H1 (cell line): ENCODE measurements at regions not wholly inside any gene's neighbourhood (a gene's known extent, or its start where the extent isn't known, plus 50 kb on each side); places are given as distances from the start of the nearest gene placed in this dataset.

Experiments
- CTCF ChIA-PET: fragments of 300-600 bp; sonication (Branson Sonifier 250); formaldehyde crosslinking; loops from one replicate; lab custom pipeline; 2021; ENCODE audit not compliant: partially characterized antibody; lab: Charles Lee
- POLR2A ChIA-PET: fragments of 300-600 bp; sonication (Branson Sonifier 250); formaldehyde crosslinking; loops from one replicate; lab custom pipeline; 2021; ENCODE audit warnings: inconsistent platforms; ENCODE audit not compliant: partially characterized antibody; lab: Charles Lee
- DNase-seq, 2 experiments: peaks; one replicate each; pipeline versions ENCODE4 v3.0.0 to v3.0.0-alpha.2; 2010 to 2022; ENCODE audit warnings: low spot score in 2 of 2, low read depth in 1 of 2, mixed read lengths in 1 of 2
- FAIRE-seq: peaks from 2 replicates; lab custom pipeline; 2011; peaks lifted over from hg19 to GRCh38; lab: Jason Lieb, UNC
- H2AFZ ChIP-seq: 2 replicates; pipeline ENCODE4 v1.8.1; 2012; ENCODE audit warnings: low read length, inconsistent platforms
- H2AK5ac ChIP-seq: 2 replicates; pipeline ENCODE4 v1.6.1; 2013; ENCODE audit warnings: low read depth, low read length
- H2BK120ac ChIP-seq: replicated peaks from 2 replicates; pipeline ENCODE3; 2013; ENCODE audit warnings: low read depth, low read length, inconsistent platforms
- H2BK12ac ChIP-seq: 2 replicates; pipeline ENCODE4 v1.6.1; 2013; ENCODE audit warnings: low read depth, low read length
- H2BK15ac ChIP-seq: 2 replicates; pipeline ENCODE4 v1.6.1; 2013; ENCODE audit warnings: low read length
- H2BK20ac ChIP-seq: 2 replicates; pipeline ENCODE4 v1.6.1; 2013; ENCODE audit warnings: low read length
- H2BK5ac ChIP-seq: 2 replicates; pipeline ENCODE4 v1.6.1; 2013; ENCODE audit warnings: low read depth, low read length
- H3K14ac ChIP-seq: 2 replicates; pipeline ENCODE4 v1.6.1; 2013; ENCODE audit warnings: inconsistent platforms; ENCODE audit not compliant: insufficient read length
- H3K18ac ChIP-seq: 2 replicates; pipeline ENCODE4 v1.6.1; 2013; ENCODE audit warnings: low read length; ENCODE audit errors: extremely low read depth
- H3K23ac ChIP-seq: 2 replicates; pipeline ENCODE4 v1.6.1; 2013; ENCODE audit warnings: inconsistent platforms; ENCODE audit not compliant: insufficient read length
- H3K23me2 ChIP-seq: 2 replicates; pipeline ENCODE4 v1.6.1; 2013; ENCODE audit warnings: low read depth, low read length
- H3K27ac ChIP-seq: 2 replicates; pipeline ENCODE4 v1.6.1; 2011; ENCODE audit warnings: low read depth, low read length, inconsistent platforms
- H3K27me3 ChIP-seq, 4 experiments: replicated peaks in 1 of 4; 1 replicate in 1 of 4; 2 replicates in 3 of 4; pipeline versions ENCODE4 v1.6.1 to v1.8.1; 2011 to 2013; ENCODE audit warnings: low read length in 3 of 4, mild to moderate bottlenecking in 3 of 4, inconsistent platforms in 2 of 4, mixed read lengths in 2 of 4, moderate library complexity in 1 of 4; ENCODE audit not compliant: control insufficient read depth in 3 of 4, insufficient read depth in 3 of 4; ENCODE audit errors: extremely low read depth in 1 of 4
- H3K36me3 ChIP-seq, 4 experiments: 2 replicates each; pipeline versions ENCODE4 v1.6.1 to v1.8.1; 2011 to 2013; ENCODE audit warnings: mild to moderate bottlenecking in 4 of 4, low read length in 3 of 4, moderate library complexity in 2 of 4, control low read depth in 1 of 4, inconsistent platforms in 1 of 4; ENCODE audit not compliant: insufficient read depth in 4 of 4, control insufficient read depth in 2 of 4
- H3K4ac ChIP-seq: replicated peaks from 2 replicates; pipeline ENCODE3; 2013; ENCODE audit warnings: low read length, low read depth, mixed read lengths, inconsistent platforms; ENCODE audit not compliant: insufficient read length
- H3K4me1 ChIP-seq, 4 experiments: replicated peaks in 1 of 4; 1 replicate in 1 of 4; 2 replicates in 3 of 4; pipeline versions ENCODE4 v1.6.1 to v1.8.1; 2011 to 2013; ENCODE audit warnings: low read length in 3 of 4, inconsistent platforms in 2 of 4, mixed read lengths in 1 of 4; ENCODE audit not compliant: insufficient read depth in 4 of 4, control insufficient read depth in 3 of 4
- H3K4me2 ChIP-seq, 2 experiments: 2 replicates each; pipeline versions ENCODE4 v1.6.1 to v1.8.1; 2011 to 2013; ENCODE audit warnings: low read depth in 2 of 2, low read length in 2 of 2, control low read depth in 1 of 2, inconsistent platforms in 1 of 2, mild to moderate bottlenecking in 1 of 2; ENCODE audit not compliant: insufficient read depth in 1 of 2
- H3K4me3 ChIP-seq, 4 experiments: fragments of 200-600, 300-600 bp in 1 of 4; sonication (generic), shearing (Covaris generic), sonication (Bioruptor Twin) in 1 of 4; 2 replicates each; pipeline versions ENCODE4 v1.5.1 to v1.8.1; 2011 to 2016; ENCODE audit warnings: low read length in 4 of 4, low read depth in 3 of 4, control low read depth in 2 of 4, inconsistent platforms in 2 of 4, mild to moderate bottlenecking in 2 of 4, mixed read lengths in 1 of 4, moderate library complexity in 1 of 4; ENCODE audit not compliant: insufficient read depth in 2 of 4; ENCODE audit errors: extremely low read depth in 1 of 4
- H3K56ac ChIP-seq: replicated peaks from 2 replicates; pipeline ENCODE3; 2013; ENCODE audit warnings: low read depth, mild to moderate bottlenecking, mixed read lengths, low read length, inconsistent platforms; ENCODE audit not compliant: insufficient read length
- H3K79me1 ChIP-seq: 2 replicates; pipeline ENCODE4 v1.6.1; 2013; ENCODE audit warnings: low read depth, low read length, control low read depth
- H3K79me2 ChIP-seq, 2 experiments: 2 replicates each; pipeline versions ENCODE4 v1.6.1 to v1.8.1; 2012 to 2013; ENCODE audit warnings: low read length in 2 of 2, mild to moderate bottlenecking in 2 of 2, inconsistent platforms in 1 of 2; ENCODE audit not compliant: insufficient read depth in 2 of 2, control insufficient read depth in 1 of 2
- H3K9ac ChIP-seq, 4 experiments: replicated peaks in 1 of 4; 1 replicate in 1 of 4; 2 replicates in 3 of 4; pipeline versions ENCODE4 v1.6.1 to v1.8.1; 2011 to 2013; ENCODE audit warnings: low read depth in 3 of 4, low read length in 3 of 4, control low read depth in 2 of 4, mild to moderate bottlenecking in 2 of 4, moderate library complexity in 2 of 4, inconsistent platforms in 1 of 4; ENCODE audit errors: extremely low read depth in 1 of 4
- H3K9me3 ChIP-seq, 2 experiments: 2 replicates each; pipeline versions ENCODE4 v1.6.1 to v1.8.1; 2012 to 2013; ENCODE audit warnings: mild to moderate bottlenecking in 2 of 2, moderate library complexity in 2 of 2, control low read depth in 1 of 2, inconsistent platforms in 1 of 2, low read depth in 1 of 2, low read length in 1 of 2, mixed read lengths in 1 of 2; ENCODE audit not compliant: insufficient read depth in 2 of 2
- H4K20me1 ChIP-seq, 2 experiments: replicated peaks in 1 of 2; 2 replicates each; pipeline versions ENCODE3 to v1.8.1; 2011 to 2013; ENCODE audit warnings: inconsistent platforms in 2 of 2, low read length in 2 of 2, mild to moderate bottlenecking in 1 of 2; ENCODE audit not compliant: insufficient read depth in 2 of 2, control insufficient read depth in 1 of 2
- H4K5ac ChIP-seq: 2 replicates; pipeline ENCODE4 v1.6.1; 2013; ENCODE audit warnings: low read length, low read depth, mixed read lengths, inconsistent platforms; ENCODE audit not compliant: insufficient read length
- H4K8ac ChIP-seq: 2 replicates; pipeline ENCODE4 v1.8.0; 2013; ENCODE audit warnings: mild to moderate bottlenecking, moderate library complexity, low read length, inconsistent platforms; ENCODE audit not compliant: insufficient read depth; ENCODE audit errors: extremely low read depth
- H4K91ac ChIP-seq: replicated peaks from 2 replicates; pipeline ENCODE3; 2013; ENCODE audit warnings: low read length, mixed read lengths, inconsistent platforms; ENCODE audit not compliant: insufficient read length
- ASH2L ChIP-seq: fragments of 200-600, 300-600 bp; sonication (generic); IDR thresholded peaks from one replicate; pipeline ENCODE4 v1.7.1; 2017; ENCODE audit warnings: low read length
- CBX8 ChIP-seq: fragments of 300-800, 300-1000 bp; sonication (generic); IDR thresholded peaks from 2 replicates; pipeline ENCODE4 v1.7.1; 2016; ENCODE audit warnings: low read depth, low read length, borderline replicate concordance
- CEBPB ChIP-seq: IDR thresholded peaks from 2 replicates; pipeline ENCODE4 v1.6.1; 2012; ENCODE audit warnings: low read depth, low read length
- EP300 ChIP-seq, 2 experiments: IDR thresholded peaks; 1 replicate in 1 of 2; 2 replicates in 1 of 2; pipeline ENCODE4 v1.6.1; 2011 to 2012; ENCODE audit warnings: low read depth in 2 of 2, low read length in 2 of 2, mild to moderate bottlenecking in 2 of 2, borderline replicate concordance in 1 of 2, inconsistent platforms in 1 of 2, moderate library complexity in 1 of 2
- GABPA ChIP-seq: IDR thresholded peaks from 2 replicates; pipeline ENCODE4 v1.6.1; 2011; ENCODE audit warnings: mild to moderate bottlenecking, low read length, moderate library complexity, borderline replicate concordance; ENCODE audit not compliant: insufficient read depth
- GTF2F1 ChIP-seq: IDR thresholded peaks from 2 replicates; pipeline ENCODE4 v1.6.1; 2012; ENCODE audit warnings: low read depth, low read length, improper control_type of control experiment, borderline replicate concordance
- KDM4A ChIP-seq: IDR thresholded peaks from one replicate; pipeline ENCODE4 v1.7.1; 2012; ENCODE audit warnings: low read depth, mild to moderate bottlenecking, moderate library complexity, low read length, inconsistent platforms; ENCODE audit not compliant: severe bottlenecking
- POLR2A ChIP-seq, 2 experiments: IDR thresholded peaks; 1 replicate in 1 of 2; 2 replicates in 1 of 2; pipeline ENCODE4 v1.6.1; 2011; ENCODE audit warnings: low read depth in 2 of 2, low read length in 2 of 2, mild to moderate bottlenecking in 2 of 2; ENCODE audit errors: control extremely low read depth in 1 of 2
- RAD21 ChIP-seq, 2 experiments: IDR thresholded peaks in 1 of 2; conservative IDR thresholded peaks in 1 of 2; 2 replicates each; pipeline ENCODE4 v1.6.1; 2011; ENCODE audit warnings: low read depth in 2 of 2, low read length in 2 of 2, improper control_type of control experiment in 1 of 2, inconsistent platforms in 1 of 2, mild to moderate bottlenecking in 1 of 2, moderate library complexity in 1 of 2
- RXRA ChIP-seq: IDR thresholded peaks from 2 replicates; pipeline ENCODE4 v1.6.1; 2011; ENCODE audit warnings: low read depth, mild to moderate bottlenecking, low read length, moderate library complexity; ENCODE audit not compliant: insufficient read depth
- SIN3A ChIP-seq, 2 experiments: IDR thresholded peaks in 1 of 2; conservative IDR thresholded peaks in 1 of 2; 2 replicates each; pipeline ENCODE4 v1.6.1; 2011 to 2012; ENCODE audit warnings: low read length in 2 of 2, improper control_type of control experiment in 1 of 2, low read depth in 1 of 2, mild to moderate bottlenecking in 1 of 2
- TBP ChIP-seq: IDR thresholded peaks from 2 replicates; pipeline ENCODE4 v1.6.1; 2011; ENCODE audit warnings: low read depth, low read length, improper control_type of control experiment
- TCF12 ChIP-seq: IDR thresholded peaks from 2 replicates; pipeline ENCODE4 v1.6.1; 2011; ENCODE audit warnings: low read depth, mild to moderate bottlenecking, low read length
- TEAD4 ChIP-seq: IDR thresholded peaks from 2 replicates; pipeline ENCODE4 v1.6.1; 2012; ENCODE audit warnings: low read depth, low read length, inconsistent platforms, mixed read lengths
- YY1 ChIP-seq: IDR thresholded peaks from 2 replicates; pipeline ENCODE4 v1.6.1; 2011; ENCODE audit warnings: low read depth, mild to moderate bottlenecking, low read length
- WGBS, 2 experiments: shearing (Covaris generic) in 1 of 2; methylation state at CpG; one replicate each; pipeline versions ENCODE4 v1.1.6 to v1.1.7; 2013 to 2015; ENCODE audit warnings: low lambda C conversion rate in 2 of 2, mixed read lengths in 2 of 2, inconsistent platforms in 1 of 2, low coverage in 1 of 2, missing lambda C conversion rate in 1 of 2; ENCODE audit not compliant: insufficient replicate concordance in 2 of 2, insufficient coverage in 1 of 2, insufficient read length in 1 of 2; ENCODE audit errors: extremely low coverage in 1 of 2, missing lambda C conversion rate in 1 of 2; 5-methylcytosine and 5-hydroxymethylcytosine counted together

DNA sequence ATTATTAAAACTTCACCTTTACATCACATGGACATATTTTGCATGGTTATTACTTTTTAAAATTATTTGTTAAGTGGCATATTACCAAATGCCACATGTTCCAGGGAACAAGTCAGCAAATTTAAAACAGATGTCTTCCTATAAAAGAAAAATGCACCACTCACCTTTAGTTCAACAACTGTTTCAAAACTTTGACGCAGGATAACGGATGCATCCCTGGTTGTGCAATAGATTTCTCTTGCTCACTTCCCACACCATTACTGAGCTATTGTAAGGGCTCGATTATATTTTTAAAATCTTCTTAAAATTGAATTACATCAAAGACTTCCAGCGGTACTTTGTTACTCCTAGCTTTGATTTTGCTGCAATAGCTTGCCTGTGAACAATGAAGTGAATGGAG, 93.0 kb upstream of the ARHGAP24 start:
- Histone ChIP-seq H3K4me3 (no peak overlapping the region), H2BK12ac (no peak overlapping the region), H4K20me1 (no peaks in the 10 kb centered on the region), H3K79me2 (no peaks in the 10 kb centered on the region), H4K5ac (no peak overlapping the region), H3K23ac (no peak overlapping the region), H2BK5ac (no peak overlapping the region), H3K18ac (no peak overlapping the region), H3K9ac (no peak overlapping the region), H3K4ac (no peak overlapping the region), H4K91ac (no peak overlapping the region), H2AFZ (no peak overlapping the region), H3K9me3 (no peaks in the 10 kb centered on the region), H3K4me1 (no peaks in the 10 kb centered on the region), H3K14ac (no peak overlapping the region), H2BK20ac (no peak overlapping the region), H2BK120ac (no peak overlapping the region), H3K27me3 (no peaks in the 10 kb centered on the region), H3K79me1 (no peaks in the 10 kb centered on the region), H3K36me3 (no peaks in the 10 kb centered on the region), H3K56ac (no peak overlapping the region), H3K4me2 (no peak overlapping the region), H2BK15ac (no peak overlapping the region), H3K27ac (no peak overlapping the region), H4K8ac (no peak overlapping the region), H3K23me2 (no peaks in the 10 kb centered on the region; the same call in 1 of the 2 replicates), H2AK5ac (no peak overlapping the region)
- no peak for DNase-seq
- FAIRE-seq, result no peak
- ChIA-PET POLR2A (no interaction called here), CTCF (interaction anchor here (1.0 kb wide), 1 partner anchor 11 kb away, joined by 3 read pairs; no protein-coding TSS in a partner anchor)
- 91% methylated on average over 4 of the region's 4 CpGs; no CpG with 5 or more reads in 1 of the 2 experiments for WGBS, 2 experiments
- no peak for TF ChIP-seq RAD21 (IDR thresholded peaks at IDR 0.05 in 1 of 2, conservative IDR thresholded peaks at IDR 0.05 in 1 of 2; ENCODE audit: low read depth in 2 of 2, low read length in 2 of 2)
- no peak for TF ChIP-seq SIN3A (conservative IDR thresholded peaks at IDR 0.05 in 1 of 2, IDR thresholded peaks at IDR 0.05 in 1 of 2; ENCODE audit: low read depth in 1 of 2, low read length in 2 of 2)
- no peak for TF ChIP-seq KDM4A
- no peak for TF ChIP-seq POLR2A (IDR thresholded peaks at IDR 0.05; ENCODE audit: control extremely low read depth in 1 of 2, low read depth in 2 of 2, low read length in 2 of 2)
- no peak for TF ChIP-seq ASH2L
- TF ChIP-seq GTF2F1, result no peak
- no peak for TF ChIP-seq TEAD4
- TF ChIP-seq TCF12, result no peak
- TF ChIP-seq RXRA, result no peak
- TF ChIP-seq CEBPB, result no peak
- no peak for TF ChIP-seq TBP
- no peak for TF ChIP-seq CBX8
- no peak for TF ChIP-seq YY1
- TF ChIP-seq GABPA, result no peak
- no peak for TF ChIP-seq EP300 (IDR thresholded peaks at IDR 0.05; ENCODE audit: borderline replicate concordance in 1 of 2, low read depth in 2 of 2, low read length in 2 of 2)
